OCI-LY7 (cell line): ENCODE measurements at regions not wholly inside any gene's neighbourhood (a gene's known extent, or its start where the extent isn't known, plus 50 kb on each side); places are given as distances from the start of the nearest gene placed in this dataset.

Experiments used
- BruUV-seq: library from RNA; stranded (reverse); fragments of 400-500 nt; replicated peaks from 2 replicates; lab custom pipeline; 2021; lab: Mats Ljungman, UMichigan
- CTCF ChIA-PET: fragments of 300-600 bp; sonication (Branson Sonifier 250); formaldehyde crosslinking; loops from one replicate; lab custom pipeline; 2022; ENCODE audit warnings: antibody characterized with exemption; ENCODE audit not compliant: unreplicated experiment; lab: Charles Lee
- POLR2A ChIA-PET: fragments of 300-600 bp; sonication (Branson Sonifier 250); formaldehyde crosslinking; loops from one replicate; lab custom pipeline; 2022; ENCODE audit warnings: antibody characterized with exemption; lab: Charles Lee
- DNase-seq: peaks from one replicate; pipeline ENCODE4 v3.0.0-alpha.2; 2015; ENCODE audit warnings: low spot score
- H2AFZ ChIP-seq: fragments of 200-600 bp; sonication (generic), shearing (Covaris generic); 2 replicates; pipeline ENCODE4 v1.6.1; 2014; ENCODE audit warnings: mild to moderate bottlenecking, antibody characterized with exemption, low read length, moderate library complexity
- H3K27ac ChIP-seq: fragments of 200-600 bp; sonication (generic); 2 replicates; pipeline ENCODE4 v1.5.1; 2014; ENCODE audit warnings: mixed run types, low read depth, mild to moderate bottlenecking, moderate library complexity, low read length, inconsistent platforms; ENCODE audit not compliant: poor library complexity, severe bottlenecking
- H3K36me3 ChIP-seq: fragments of 200-600 bp; sonication (generic); 2 replicates; pipeline ENCODE4 v1.6.1; 2014; ENCODE audit warnings: mild to moderate bottlenecking, antibody characterized with exemption, low read length, moderate library complexity, mixed read lengths; ENCODE audit not compliant: insufficient read depth
- H3K4me1 ChIP-seq: fragments of 200-600 bp; sonication (generic); 2 replicates; pipeline ENCODE4 v1.5.1; 2014; ENCODE audit warnings: mild to moderate bottlenecking, low read length; ENCODE audit not compliant: insufficient read depth, poor library complexity, severe bottlenecking
- H3K4me2 ChIP-seq: fragments of 200-600 bp; sonication (generic); 2 replicates; pipeline ENCODE4 v1.6.1; 2014; ENCODE audit warnings: mild to moderate bottlenecking, low read length
- H3K4me3 ChIP-seq: fragments of 200-600 bp; sonication (generic); 2 replicates; pipeline ENCODE4 v1.5.1; 2014; ENCODE audit warnings: mild to moderate bottlenecking, low read depth, low read length; ENCODE audit not compliant: poor library complexity, severe bottlenecking
- H3K79me2 ChIP-seq: fragments of 200-600 bp; sonication (generic); 2 replicates; pipeline ENCODE4 v1.6.1; 2016; ENCODE audit warnings: low read depth, mild to moderate bottlenecking, low read length, moderate library complexity, mixed read lengths; ENCODE audit not compliant: insufficient read depth
- H3K9me2 ChIP-seq: fragments of 200-600 bp; sonication (generic); 2 replicates; pipeline ENCODE4 v1.6.1; 2016; ENCODE audit warnings: mild to moderate bottlenecking, low read length, mixed read lengths; ENCODE audit not compliant: insufficient read depth
- H3K9me3 ChIP-seq: fragments of 200-600 bp; sonication (generic); 2 replicates; pipeline ENCODE4 v1.6.1; 2014; ENCODE audit warnings: mild to moderate bottlenecking, mixed run types, low read length, mixed read lengths
- H4K20me1 ChIP-seq: fragments of 200-600 bp; sonication (generic); 2 replicates; pipeline ENCODE4 v1.6.1; 2014; ENCODE audit warnings: mild to moderate bottlenecking, antibody characterized with exemption, low read length, moderate library complexity, mixed read lengths; ENCODE audit not compliant: insufficient read depth
- EZH2phosphoT487 ChIP-seq: fragments of 200-600 bp; sonication (generic); IDR thresholded peaks from 2 replicates; pipeline ENCODE4 v1.6.1; 2018; ENCODE audit warnings: low read depth, borderline replicate concordance, mild to moderate bottlenecking, mixed run types, antibody characterized with exemption, low read length, moderate library complexity, mixed read lengths
- intact Hi-C: fragments of 100-400 bp; cut with micrococcal nuclease; formaldehyde crosslinking; loops from one replicate; pipeline ENCODE4 v1.10.0; 2022; ENCODE audit not compliant: unreplicated experiment
- TF ChIP-seq, protein P1 (sequence below): fragments of 200-600 bp; sonication (generic); conservative IDR thresholded peaks from 2 replicates; pipeline ENCODE4 v1.5.1; 2014; ENCODE audit warnings: mild to moderate bottlenecking, antibody characterized with exemption, low read length, moderate library complexity, mixed read lengths

DNA sequence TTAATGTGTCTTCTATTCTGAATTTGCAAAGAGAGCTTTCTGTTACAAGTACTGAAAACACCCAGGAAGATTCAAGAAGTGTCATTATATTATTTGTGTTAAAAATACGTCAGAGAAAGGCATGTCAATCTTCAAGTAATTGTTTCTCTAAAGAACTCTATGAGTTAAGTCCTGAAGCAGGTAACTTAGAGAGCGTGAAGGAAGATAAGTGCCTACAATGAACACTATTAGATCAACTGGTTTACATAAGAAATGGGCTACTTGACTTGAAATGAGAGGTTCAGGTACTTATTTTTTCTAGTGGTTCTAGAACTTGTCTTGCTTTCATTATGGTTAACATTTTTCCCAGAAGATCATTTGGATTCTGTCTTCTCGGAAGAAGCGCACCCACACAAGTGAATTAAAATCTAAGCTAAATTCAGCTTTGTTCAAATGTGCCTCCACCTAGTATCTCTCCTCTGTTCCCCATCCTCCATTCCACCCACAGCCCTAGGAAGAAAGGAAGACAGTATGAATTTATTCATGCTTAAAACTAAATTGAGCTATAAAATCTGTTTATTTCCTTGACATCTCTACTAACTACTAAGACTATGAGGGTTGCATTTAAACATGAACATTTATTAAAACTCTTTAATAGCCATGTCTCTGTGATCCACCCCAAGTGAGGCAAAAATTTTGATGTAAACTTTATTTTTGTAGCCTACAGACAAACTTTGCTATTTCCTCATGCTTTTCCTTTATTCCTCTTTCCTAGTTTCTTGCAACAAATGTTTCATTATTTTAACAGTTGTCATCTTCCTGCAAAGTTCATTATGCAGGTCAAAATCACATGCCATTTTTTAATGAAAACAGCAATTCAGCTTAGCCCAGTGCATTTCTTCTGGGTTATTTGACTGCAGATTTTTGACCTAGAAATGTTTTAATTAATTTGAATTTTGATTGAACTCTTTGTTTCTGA lies 206.8 kb downstream of the KCNJ2 start:
- H3K4me2 ChIP-seq = no peak overlapping the region
- TF ChIP-seq, protein P1, sequence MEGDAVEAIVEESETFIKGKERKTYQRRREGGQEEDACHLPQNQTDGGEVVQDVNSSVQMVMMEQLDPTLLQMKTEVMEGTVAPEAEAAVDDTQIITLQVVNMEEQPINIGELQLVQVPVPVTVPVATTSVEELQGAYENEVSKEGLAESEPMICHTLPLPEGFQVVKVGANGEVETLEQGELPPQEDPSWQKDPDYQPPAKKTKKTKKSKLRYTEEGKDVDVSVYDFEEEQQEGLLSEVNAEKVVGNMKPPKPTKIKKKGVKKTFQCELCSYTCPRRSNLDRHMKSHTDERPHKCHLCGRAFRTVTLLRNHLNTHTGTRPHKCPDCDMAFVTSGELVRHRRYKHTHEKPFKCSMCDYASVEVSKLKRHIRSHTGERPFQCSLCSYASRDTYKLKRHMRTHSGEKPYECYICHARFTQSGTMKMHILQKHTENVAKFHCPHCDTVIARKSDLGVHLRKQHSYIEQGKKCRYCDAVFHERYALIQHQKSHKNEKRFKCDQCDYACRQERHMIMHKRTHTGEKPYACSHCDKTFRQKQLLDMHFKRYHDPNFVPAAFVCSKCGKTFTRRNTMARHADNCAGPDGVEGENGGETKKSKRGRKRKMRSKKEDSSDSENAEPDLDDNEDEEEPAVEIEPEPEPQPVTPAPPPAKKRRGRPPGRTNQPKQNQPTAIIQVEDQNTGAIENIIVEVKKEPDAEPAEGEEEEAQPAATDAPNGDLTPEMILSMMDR = no peak
- TF ChIP-seq EZH2phosphoT487 = no peak
- no peaks in the 10 kb centered on the region for H4K20me1 ChIP-seq
- no peak overlapping the region for H2AFZ ChIP-seq
- H3K9me3 ChIP-seq = no peaks in the 10 kb centered on the region
- intact Hi-C loops = no loop called here
- H3K4me3 ChIP-seq = no peak overlapping the region
- H3K36me3 ChIP-seq = no peaks in the 10 kb centered on the region
- H3K9me2 ChIP-seq = no peaks in the 10 kb centered on the region
- no peaks in the 10 kb centered on the region for H3K4me1 ChIP-seq
- H3K27ac ChIP-seq = no peak overlapping the region
- no TSS peak for BruUV-seq
- DNase-seq = no peak
- H3K79me2 ChIP-seq = no peaks in the 10 kb centered on the region
- POLR2A ChIA-PET = interaction anchor here (0.7 kb wide), 1 partner anchor 29 kb away, joined by 3 read pairs; no protein-coding TSS in a partner anchor
- CTCF ChIA-PET = no interaction called here

DNA sequence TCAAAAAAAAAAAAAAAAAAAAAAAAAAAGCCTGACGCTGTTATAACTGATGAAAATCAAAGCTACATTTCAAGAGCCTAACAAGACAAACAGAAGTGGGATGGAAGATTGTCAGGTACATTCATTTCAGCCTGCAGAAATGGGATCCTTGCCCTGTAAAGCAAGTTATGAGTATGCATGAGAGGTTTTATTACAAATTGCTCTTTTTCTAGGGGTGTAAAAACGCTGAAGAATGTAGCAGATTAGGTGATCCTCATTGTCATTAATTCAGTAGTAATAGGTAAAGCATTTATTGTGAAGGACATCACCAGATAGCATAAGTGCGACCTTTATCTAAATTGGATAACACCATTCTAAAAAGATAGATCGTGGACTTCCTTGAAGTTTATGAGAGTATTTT lies 208.3 kb downstream of the KCNJ2 start:
- Histone ChIP-seq H4K20me1 (no peaks in the 10 kb centered on the region), H3K36me3 (no peaks in the 10 kb centered on the region), H3K4me3 (no peak overlapping the region), H3K27ac (no peak overlapping the region), H3K4me2 (no peak overlapping the region), H2AFZ (no peak overlapping the region), H3K9me3 (no peaks in the 10 kb centered on the region), H3K79me2 (no peaks in the 10 kb centered on the region), H3K4me1 (no peaks in the 10 kb centered on the region), H3K9me2 (no peaks in the 10 kb centered on the region)
- no peak for TF ChIP-seq EZH2phosphoT487
- TF ChIP-seq, protein P1 = no peak
- ChIA-PET POLR2A (interaction anchor here (0.7 to 1.1 kb wide), 3 partner anchors 12 to 75 kb away, joined by 3 to 8 read pairs (median 4); no protein-coding TSS in a partner anchor), CTCF (no interaction called here)
- BruUV-seq = no TSS peak
- intact Hi-C loops = no loop called here
- no peak for DNase-seq

DNA sequence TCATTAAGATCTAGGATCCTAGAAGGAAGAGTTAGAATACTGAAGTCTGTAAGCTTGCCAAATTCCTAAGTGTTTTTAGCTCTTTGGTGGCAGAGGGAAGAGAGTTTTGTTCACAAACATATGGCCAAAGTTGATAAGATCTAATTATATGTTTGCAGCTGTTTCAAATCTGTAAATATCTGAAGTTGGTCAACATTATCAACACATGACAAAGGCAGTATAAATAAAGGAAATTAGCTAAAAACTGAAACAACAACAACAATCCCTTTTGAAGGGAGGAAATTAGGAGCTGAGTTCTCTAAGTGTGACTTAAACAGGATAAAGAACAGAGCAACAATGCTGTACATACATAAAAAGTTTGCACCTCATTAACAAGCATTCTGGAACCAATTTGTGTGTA lies 208.7 kb downstream of the KCNJ2 start:
- BruUV-seq = no TSS peak
- CTCF ChIA-PET = no interaction called here

More for the DNA sequence above, 208.7 kb downstream of the KCNJ2 start:
- Histone ChIP-seq H3K79me2 (no peaks in the 10 kb centered on the region), H3K4me2 (no peak overlapping the region), H2AFZ (no peak overlapping the region), H3K27ac (no peak overlapping the region), H3K36me3 (no peaks in the 10 kb centered on the region), H3K4me3 (no peak overlapping the region), H4K20me1 (no peaks in the 10 kb centered on the region), H3K9me2 (no peaks in the 10 kb centered on the region), H3K9me3 (no peaks in the 10 kb centered on the region), H3K4me1 (no peaks in the 10 kb centered on the region)
- intact Hi-C loops = no loop called here
- POLR2A ChIA-PET = interaction anchor here (0.7 to 1.1 kb wide), 2 partner anchors 12 to 64 kb away, joined by 3 to 8 read pairs; no protein-coding TSS in a partner anchor
- TF ChIP-seq, protein P1 = no peak
- no peak for TF ChIP-seq EZH2phosphoT487
- no peak for DNase-seq
